Tibial artery (tissue), 4 donors: ENCODE measurements at regions not wholly inside any gene's neighbourhood (a gene's known extent, or its start where the extent isn't known, plus 50 kb on each side); places are given as distances from the start of the nearest gene placed in this dataset.

ENCODE experiments used
- DNase-seq, 2 donors: peaks; one replicate each; pipeline ENCODE4 v3.0.0-alpha.2; 2019
- H3K27ac ChIP-seq, 2 donors: fragments of 200-600 bp; sonication (generic) in 1 of 2; 1 replicate in 1 of 2; 2 replicates in 1 of 2; pipeline ENCODE4 v1.5.1; 2018 to 2019; ENCODE audit warnings: mild to moderate bottlenecking in 1 of 2
- H3K27me3 ChIP-seq, 2 donors: fragments of 200-600 bp; sonication (generic) in 1 of 2; one replicate each; pipeline versions ENCODE4 v1.5.1 to v1.6.0; 2016 to 2019
- H3K36me3 ChIP-seq, 3 donors: fragments of 200-600 bp; sonication (generic) in 2 of 3; one replicate each; pipeline ENCODE4 v1.5.1; 2016 to 2019; ENCODE audit warnings: mild to moderate bottlenecking in 2 of 3
- H3K4me1 ChIP-seq, 4 donors: fragments of 200-600 bp; sonication (generic) in 2 of 4; 1 replicate in 3 of 4; 2 replicates in 1 of 4; pipeline ENCODE4 v1.5.1; 2016 to 2019
- H3K4me3 ChIP-seq, 2 donors: fragments of 200-600 bp; sonication (generic) in 1 of 2; 1 replicate in 1 of 2; 2 replicates in 1 of 2; pipeline ENCODE4 v1.5.1; 2018 to 2019; ENCODE audit warnings: mild to moderate bottlenecking in 2 of 2
- H3K9me3 ChIP-seq, 3 donors: fragments of 200-600 bp; sonication (generic) in 1 of 3; one replicate each; pipeline ENCODE4 v1.5.1; 2016 to 2019
- intact Hi-C: fragments of 100-400 bp; cut with DNase I; formaldehyde crosslinking; loops from one replicate; pipeline ENCODE4 v1.15.0; 2023; ENCODE audit warnings: low total_unique reads
- TF ChIP-seq, protein P1 (sequence below), 2 experiments: fragments of 200-600 bp in 1 of 2; fragments of 450-650 bp in 1 of 2; IDR thresholded peaks; one replicate each; pipeline ENCODE4 v1.5.1; 2017 to 2019; ENCODE audit warnings: antibody characterized with exemption in 2 of 2, mild to moderate bottlenecking in 1 of 2, moderate library complexity in 1 of 2

GRCh38 chr13:68667863-68668262, 1437.7 kb upstream of the PCDH9 start:
- no peak overlapping the region for H3K4me3 ChIP-seq
- no peaks in the 10 kb centered on the region for H3K9me3 ChIP-seq
- DNase-seq = no peak
- H3K4me1 ChIP-seq = no peaks in the 10 kb centered on the region
- intact Hi-C loops = no loop called here
- TF ChIP-seq, protein P1, sequence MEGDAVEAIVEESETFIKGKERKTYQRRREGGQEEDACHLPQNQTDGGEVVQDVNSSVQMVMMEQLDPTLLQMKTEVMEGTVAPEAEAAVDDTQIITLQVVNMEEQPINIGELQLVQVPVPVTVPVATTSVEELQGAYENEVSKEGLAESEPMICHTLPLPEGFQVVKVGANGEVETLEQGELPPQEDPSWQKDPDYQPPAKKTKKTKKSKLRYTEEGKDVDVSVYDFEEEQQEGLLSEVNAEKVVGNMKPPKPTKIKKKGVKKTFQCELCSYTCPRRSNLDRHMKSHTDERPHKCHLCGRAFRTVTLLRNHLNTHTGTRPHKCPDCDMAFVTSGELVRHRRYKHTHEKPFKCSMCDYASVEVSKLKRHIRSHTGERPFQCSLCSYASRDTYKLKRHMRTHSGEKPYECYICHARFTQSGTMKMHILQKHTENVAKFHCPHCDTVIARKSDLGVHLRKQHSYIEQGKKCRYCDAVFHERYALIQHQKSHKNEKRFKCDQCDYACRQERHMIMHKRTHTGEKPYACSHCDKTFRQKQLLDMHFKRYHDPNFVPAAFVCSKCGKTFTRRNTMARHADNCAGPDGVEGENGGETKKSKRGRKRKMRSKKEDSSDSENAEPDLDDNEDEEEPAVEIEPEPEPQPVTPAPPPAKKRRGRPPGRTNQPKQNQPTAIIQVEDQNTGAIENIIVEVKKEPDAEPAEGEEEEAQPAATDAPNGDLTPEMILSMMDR (IDR thresholded peaks at IDR 0.05) = no peak
- no peak overlapping the region for H3K27ac ChIP-seq
- H3K27me3 ChIP-seq = no peaks in the 10 kb centered on the region
- no peaks in the 10 kb centered on the region for H3K36me3 ChIP-seq

GRCh38 chr13:68666774-68667397, 1436.8 kb upstream of the PCDH9 start:
- Histone ChIP-seq H3K27me3 (no peaks in the 10 kb centered on the region), H3K27ac (no peak overlapping the region), H3K9me3 (no peaks in the 10 kb centered on the region), H3K36me3 (no peaks in the 10 kb centered on the region), H3K4me1 (no peaks in the 10 kb centered on the region), H3K4me3 (no peak overlapping the region)
- no peak for DNase-seq
- intact Hi-C loops = no loop called here
- TF ChIP-seq, protein P1 (IDR thresholded peaks at IDR 0.05) = no peak

DNA sequence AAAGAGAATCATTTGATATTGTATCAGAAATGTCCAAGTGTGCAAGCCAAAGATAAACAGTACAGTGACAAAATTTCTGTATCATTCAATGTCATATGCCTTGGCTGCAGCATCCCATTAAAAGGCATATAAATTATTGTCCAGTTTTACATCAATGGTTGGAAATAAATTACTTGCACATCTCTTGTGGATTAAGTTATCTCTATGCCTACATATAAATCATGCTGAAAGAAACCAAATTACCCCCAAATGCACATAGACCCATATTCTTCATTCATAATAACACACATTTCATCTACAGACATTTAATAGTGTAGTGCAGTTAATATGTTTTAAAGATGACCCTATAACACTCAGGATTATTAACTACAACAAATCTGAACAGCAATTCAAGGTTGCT, 1415.7 kb upstream of the PCDH9 start:
- H3K27ac ChIP-seq = no peak overlapping the region
- H3K9me3 ChIP-seq = no peaks in the 10 kb centered on the region
- intact Hi-C loops = no loop called here
- TF ChIP-seq, protein P1 (IDR thresholded peaks at IDR 0.05) = no peak
- H3K36me3 ChIP-seq = no peaks in the 10 kb centered on the region
- no peak for DNase-seq
- H3K27me3 ChIP-seq = no peaks in the 10 kb centered on the region
- no peaks in the 10 kb centered on the region for H3K4me1 ChIP-seq
- no peak overlapping the region for H3K4me3 ChIP-seq

DNA sequence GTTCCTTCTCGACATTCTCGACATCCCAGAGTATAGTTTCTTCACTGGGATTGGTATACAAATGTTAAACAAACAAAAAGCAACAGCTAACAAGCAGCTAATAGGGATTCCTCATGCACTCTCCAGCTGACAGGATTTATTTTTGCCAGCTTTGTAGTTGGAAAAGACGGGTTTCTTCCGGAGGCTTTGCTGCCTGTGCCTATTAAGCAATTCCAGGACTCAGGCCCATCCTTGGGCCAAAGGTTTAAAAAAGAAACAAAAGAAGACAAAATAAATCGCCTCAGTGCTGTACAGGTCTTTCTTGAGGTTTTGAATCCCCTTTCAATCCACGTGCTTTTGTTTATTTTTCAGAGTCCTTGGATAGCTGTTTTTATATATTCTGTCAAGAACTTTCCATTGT, 1414.5 kb upstream of the PCDH9 start:
- no peak overlapping the region for H3K4me3 ChIP-seq
- TF ChIP-seq, protein P1 (IDR thresholded peaks at IDR 0.05) = no peak
- H3K4me1 ChIP-seq = no peaks in the 10 kb centered on the region
- no peak overlapping the region for H3K27ac ChIP-seq
- H3K36me3 ChIP-seq = no peaks in the 10 kb centered on the region
- no peaks in the 10 kb centered on the region for H3K9me3 ChIP-seq
- no peak for DNase-seq
- intact Hi-C loops = no loop called here
- no peaks in the 10 kb centered on the region for H3K27me3 ChIP-seq

DNA sequence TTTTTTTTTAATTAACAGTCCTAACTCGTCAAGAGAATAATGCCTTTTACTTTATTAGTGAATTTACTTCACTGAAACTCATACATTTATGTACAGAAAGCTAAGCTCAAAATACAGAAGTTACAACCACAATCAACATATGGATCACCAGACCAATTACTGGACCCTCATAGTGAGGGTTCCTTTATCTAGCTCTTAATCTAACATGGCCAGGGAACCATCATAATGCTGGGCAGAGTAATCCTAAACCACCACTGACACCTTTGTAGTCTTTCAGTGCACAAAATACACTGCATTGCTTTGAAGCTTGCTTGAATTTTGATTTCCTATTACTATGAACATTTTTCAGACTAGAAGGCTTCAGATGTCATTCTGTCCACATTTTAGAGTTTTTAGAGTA, 1406.6 kb upstream of the PCDH9 start:
- intact Hi-C loops = no loop called here
- TF ChIP-seq, protein P1 (IDR thresholded peaks at IDR 0.05) = no peak

DNA sequence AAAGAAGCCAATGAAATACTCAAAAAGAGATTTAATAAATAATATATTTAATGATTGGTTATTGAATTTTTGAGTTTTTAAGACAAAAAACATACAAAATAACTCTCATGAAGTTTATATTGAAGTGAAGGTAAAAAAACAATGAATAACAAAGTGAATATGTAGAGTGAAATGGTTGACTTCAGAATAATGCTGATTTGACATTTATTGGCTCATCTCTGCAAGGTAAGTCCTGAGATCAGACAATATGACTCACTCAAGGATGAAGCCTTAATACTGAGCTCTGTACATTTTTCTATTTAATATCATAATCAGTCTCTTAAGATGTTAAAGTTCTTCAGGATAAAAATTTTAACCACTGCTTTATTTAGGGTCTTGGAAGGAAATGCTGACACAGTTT, 1398.9 kb upstream of the PCDH9 start:
- Histone ChIP-seq H3K4me1 (no peaks in the 10 kb centered on the region), H3K27me3 (no peaks in the 10 kb centered on the region), H3K36me3 (no peaks in the 10 kb centered on the region), H3K27ac (no peak overlapping the region), H3K4me3 (no peak overlapping the region), H3K9me3 (no peaks in the 10 kb centered on the region)
- TF ChIP-seq, protein P1 (IDR thresholded peaks at IDR 0.05) = no peak
- no peak for DNase-seq
- intact Hi-C loops = no loop called here

More for the DNA sequence above, 1406.6 kb upstream of the PCDH9 start:
- no peak for DNase-seq
- H3K27me3 ChIP-seq = no peaks in the 10 kb centered on the region
- H3K27ac ChIP-seq = no peak overlapping the region
- no peaks in the 10 kb centered on the region for H3K36me3 ChIP-seq
- H3K9me3 ChIP-seq = no peaks in the 10 kb centered on the region
- H3K4me3 ChIP-seq = no peak overlapping the region
- no peaks in the 10 kb centered on the region for H3K4me1 ChIP-seq
